Activated B cell treated with CpG ODN at 0.5 μM for 24 hours (primary cell): ENCODE measurements at regions not wholly inside any gene's neighbourhood (a gene's known extent, or its start where the extent isn't known, plus 50 kb on each side); places are given as distances from the start of the nearest gene placed in this dataset.

Experiments
- ATAC-seq: fragments of 200-7000 bp; cut with Tn5 transposase; one replicate; pipeline ENCODE4 v1.10.0; 2021; ENCODE audit warnings: low read depth, mild to moderate bottlenecking, moderate library complexity
- CTCF ChIA-PET: fragments of 350-600 bp; sonication (Branson Sonifier 250); formaldehyde crosslinking; loops from one replicate; lab custom pipeline; 2021; ENCODE audit warnings: antibody characterized with exemption; lab: Charles Lee
- POLR2A ChIA-PET: fragments of 350-600 bp; sonication (Branson Sonifier 250); formaldehyde crosslinking; loops from one replicate; lab custom pipeline; 2021; ENCODE audit warnings: antibody characterized with exemption; lab: Charles Lee
- DNase-seq: peaks from one replicate; pipeline ENCODE4 v3.0.0; 2022
- H3K27ac Mint-ChIP-seq: one replicate; pipeline ENCODE4 v1.8.0; 2020; ENCODE audit warnings: mixed read lengths
- H3K27me3 Mint-ChIP-seq: one replicate; pipeline ENCODE4 v1.8.0; 2021; ENCODE audit warnings: mixed read lengths
- H3K36me3 Mint-ChIP-seq: one replicate; pipeline ENCODE4 v1.8.0; 2021; ENCODE audit warnings: low read depth, mixed read lengths
- H3K4me1 Mint-ChIP-seq: one replicate; pipeline ENCODE4 v1.8.0; 2021; ENCODE audit warnings: mixed read lengths
- H3K4me3 Mint-ChIP-seq: one replicate; pipeline ENCODE4 v1.8.0; 2020; ENCODE audit warnings: mild to moderate bottlenecking, mixed read lengths
- H3K9me3 Mint-ChIP-seq: one replicate; pipeline ENCODE4 v1.8.0; 2020; ENCODE audit warnings: mixed read lengths
- CTCF ChIP-seq: fragments of 200-600 bp; IDR thresholded peaks from one replicate; pipeline ENCODE4 v1.8.0; 2022; ENCODE audit warnings: antibody characterized with exemption, mild to moderate bottlenecking
- intact Hi-C: fragments of 100-400 bp; cut with micrococcal nuclease; formaldehyde crosslinking; loops from one replicate; pipeline ENCODE4 v1.15.1; 2024

DNA sequence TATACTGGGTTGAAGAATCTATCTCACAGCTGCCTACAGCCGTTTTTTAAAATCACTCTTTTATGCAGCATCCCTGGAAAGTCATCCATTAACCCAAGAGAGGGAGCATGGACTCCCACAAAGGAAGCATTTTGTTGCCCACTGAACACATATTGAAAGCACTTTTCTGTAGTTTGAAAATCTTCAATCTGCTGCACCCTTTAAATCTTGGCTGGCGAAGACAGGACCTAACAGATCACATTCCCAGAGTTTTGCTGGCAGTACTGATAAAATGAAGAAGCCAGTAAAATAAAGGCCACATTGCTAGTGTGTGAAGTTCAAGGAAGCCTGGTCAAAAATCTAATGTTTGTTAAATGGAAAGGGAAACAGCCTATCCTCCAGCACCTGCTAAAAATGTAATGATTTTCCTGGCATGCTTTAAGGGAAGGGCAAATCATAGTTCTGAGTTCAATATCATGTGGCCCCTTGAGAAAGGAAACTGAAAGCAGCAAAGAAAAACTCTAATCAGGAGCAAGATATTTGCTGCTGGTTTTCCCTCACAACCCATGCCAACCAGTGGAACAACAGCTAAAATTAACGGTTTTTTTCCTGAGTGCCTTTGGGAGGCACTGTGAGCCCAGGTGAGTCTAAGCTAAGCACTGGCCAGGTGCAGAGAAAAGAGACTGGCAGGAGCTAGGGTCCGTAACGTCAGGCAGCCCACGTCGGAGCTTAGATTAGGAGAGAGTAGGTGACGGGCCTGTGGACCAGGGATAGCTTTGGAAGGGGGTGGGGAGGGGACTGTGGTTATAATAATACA, 97.9 kb upstream of the PALS2 start:
- peaks cover 3% of the 10 kb centered on the region for H3K27me3 Mint-ChIP-seq
- ChIA-PET POLR2A (no interaction called here), CTCF (interaction anchor here (0.6 kb wide), 1 partner anchor 1117 kb away, joined by 3 read pairs; no protein-coding TSS in a partner anchor)

GRCh38 chr7:24476227-24476626, 97.0 kb upstream of the PALS2 start:
- intact Hi-C loops = no loop called here
- no peak for TF ChIP-seq CTCF
- H3K27ac Mint-ChIP-seq = no peak overlapping the region
- no peak for DNase-seq
- POLR2A ChIA-PET = no interaction called here
- no peaks in the 10 kb centered on the region for H3K9me3 Mint-ChIP-seq
- CTCF ChIA-PET = no interaction called here
- H3K4me1 Mint-ChIP-seq = no peaks in the 10 kb centered on the region
- H3K27me3 Mint-ChIP-seq = peaks cover 10% of the 10 kb centered on the region
- ATAC-seq = no peak
- H3K4me3 Mint-ChIP-seq = no peak overlapping the region
- no peaks in the 10 kb centered on the region for H3K36me3 Mint-ChIP-seq

More for the DNA sequence above, 97.9 kb upstream of the PALS2 start:
- Mint-ChIP-seq H3K4me1 (no peaks in the 10 kb centered on the region), H3K27ac (no peak overlapping the region), H3K36me3 (no peaks in the 10 kb centered on the region), H3K9me3 (no peaks in the 10 kb centered on the region), H3K4me3 (no peak overlapping the region)
- no peak for TF ChIP-seq CTCF
- no peak for ATAC-seq
- DNase-seq = no peak
- intact Hi-C loops = no loop called here

- CTCF ChIA-PET = no interaction called here
These were observed 95.7 kb upstream of the PALS2 start for GRCh38 chr7:24477398-24478136.

DNA sequence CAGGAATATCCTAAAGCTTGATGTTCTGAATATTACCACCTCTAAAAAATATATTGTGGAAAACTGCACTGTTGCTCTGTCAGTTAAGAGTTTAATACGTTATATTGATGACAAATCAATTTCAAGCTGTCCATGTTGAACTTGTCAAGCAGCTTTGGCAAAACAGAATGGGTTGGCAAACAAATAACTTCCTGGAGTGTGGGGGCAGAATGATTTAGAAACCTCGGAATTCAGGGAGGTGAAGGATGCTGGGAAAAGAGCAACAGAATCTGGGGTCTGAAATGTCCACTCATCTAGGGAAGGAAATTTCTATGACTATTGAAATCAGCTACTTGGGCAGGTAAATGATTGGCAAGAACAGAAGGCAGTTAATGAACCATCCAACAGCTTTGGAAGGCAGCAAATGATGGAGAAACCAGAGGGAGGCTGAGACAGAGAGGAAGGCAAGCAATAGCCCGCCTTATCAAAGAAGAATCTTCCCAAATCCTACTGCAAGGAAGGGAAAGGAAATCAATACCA, 95.1 kb upstream of the PALS2 start:
- POLR2A ChIA-PET = no interaction called here
- Mint-ChIP-seq H3K4me1 (no peaks in the 10 kb centered on the region), H3K27me3 (peaks cover 12% of the 10 kb centered on the region), H3K9me3 (no peaks in the 10 kb centered on the region), H3K36me3 (no peaks in the 10 kb centered on the region), H3K27ac (no peak overlapping the region), H3K4me3 (no peak overlapping the region)
- no peak for TF ChIP-seq CTCF
- no peak for ATAC-seq
- CTCF ChIA-PET = no interaction called here
- no peak for DNase-seq
- intact Hi-C loops = no loop called here

More at GRCh38 chr7:24477398-24478136, 95.7 kb upstream of the PALS2 start:
- Mint-ChIP-seq H3K4me3 (no peak overlapping the region), H3K27me3 (peaks cover 10% of the 10 kb centered on the region), H3K9me3 (no peaks in the 10 kb centered on the region), H3K36me3 (no peaks in the 10 kb centered on the region), H3K27ac (no peak overlapping the region), H3K4me1 (no peaks in the 10 kb centered on the region)
- no peak for TF ChIP-seq CTCF
- DNase-seq = no peak
- ATAC-seq = no peak
- intact Hi-C loops = no loop called here
- POLR2A ChIA-PET = no interaction called here

- ChIA-PET CTCF (no interaction called here), POLR2A (no interaction called here)
- intact Hi-C loops = no loop called here
- H3K4me3 Mint-ChIP-seq = no peak overlapping the region
- H3K36me3 Mint-ChIP-seq = no peaks in the 10 kb centered on the region
- no peak overlapping the region for H3K27ac Mint-ChIP-seq
- no peak for TF ChIP-seq CTCF
- peaks cover 17% of the 10 kb centered on the region for H3K27me3 Mint-ChIP-seq
- no peaks in the 10 kb centered on the region for H3K9me3 Mint-ChIP-seq
- DNase-seq (no peak), ATAC-seq (no peak)
- no peaks in the 10 kb centered on the region for H3K4me1 Mint-ChIP-seq
These were observed 92.8 kb upstream of the PALS2 start for GRCh38 chr7:24480501-24480900.
